NCI-H128 (cell line): ENCODE measurements at regions not wholly inside any gene's neighbourhood (a gene's known extent, or its start where the extent isn't known, plus 50 kb on each side); places are given as distances from the start of the nearest gene placed in this dataset.

Experiments
- DNase-seq: peaks from one replicate; lab custom pipeline; 2025; ENCODE audit not compliant: unreplicated experiment; lab: John Stamatoyannopoulos, UW

GRCh38 chr2:147649998-147650397 is 194.8 kb upstream of the ACVR2A start:
- no peak for DNase-seq

GRCh38 chr2:147649286-147649685 is 195.5 kb upstream of the ACVR2A start:
- DNase-seq = no peak

- DNase-seq = no peak
Measured at GRCh38 chr2:147648471-147648870, 196.4 kb upstream of the ACVR2A start.

GRCh38 chr2:147647816-147648215 is 197.0 kb upstream of the ACVR2A start:
- no peak for DNase-seq

GRCh38 chr2:147646818-147647468 is 197.9 kb upstream of the ACVR2A start:
- no peak for DNase-seq

- DNase-seq = no peak
Measured at GRCh38 chr2:147644491-147644890, 200.3 kb upstream of the ACVR2A start.

- DNase-seq = no peak
Measured at GRCh38 chr2:147642765-147643164, 202.1 kb upstream of the ACVR2A start.

DNA sequence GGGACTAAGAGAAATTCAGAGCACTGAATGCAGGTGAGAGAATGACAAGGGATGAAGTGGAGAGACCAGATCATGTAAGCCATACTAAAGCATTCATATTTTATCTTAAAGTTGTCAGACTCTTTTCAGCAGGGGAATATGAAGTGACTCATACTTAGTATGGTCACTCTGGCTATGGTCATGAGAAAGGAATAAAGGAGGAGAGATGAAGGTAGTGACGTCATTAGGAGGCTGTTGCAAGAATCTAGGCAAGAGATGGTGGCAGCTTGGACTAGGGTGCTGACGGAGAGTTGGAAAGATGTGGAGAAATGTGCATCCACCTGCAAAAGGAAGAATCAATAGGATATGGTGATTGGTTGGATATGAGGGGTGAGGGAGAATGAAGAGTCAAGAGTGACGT is 203.2 kb upstream of the ACVR2A start:
- no peak for DNase-seq

- no peak for DNase-seq
Measured at GRCh38 chr2:147639891-147640290, 204.9 kb upstream of the ACVR2A start.

DNA sequence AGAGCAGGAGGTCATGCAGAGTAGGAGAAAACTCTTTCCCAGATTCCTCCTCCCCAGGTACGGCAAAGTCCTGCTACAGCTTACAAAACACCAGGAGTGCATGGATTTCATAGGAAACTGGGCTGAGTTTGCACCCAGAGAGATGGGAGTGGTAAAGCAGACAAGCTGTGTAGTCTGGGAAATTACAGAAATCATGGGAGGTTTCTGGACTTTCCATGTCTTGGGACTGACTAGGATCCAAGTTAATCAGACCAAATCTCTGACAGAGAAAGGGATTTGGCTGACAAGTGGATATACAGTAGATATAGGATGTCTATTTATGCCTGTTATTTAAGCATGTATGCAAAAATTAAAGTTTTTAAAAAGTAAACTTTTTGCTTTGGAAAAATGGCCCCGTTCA is 205.4 kb upstream of the ACVR2A start:
- DNase-seq = no peak

GRCh38 chr2:147636886-147637285 is 207.9 kb upstream of the ACVR2A start:
- no peak for DNase-seq

- no peak for DNase-seq
Measured at GRCh38 chr2:147636238-147636882, 208.5 kb upstream of the ACVR2A start.

DNA sequence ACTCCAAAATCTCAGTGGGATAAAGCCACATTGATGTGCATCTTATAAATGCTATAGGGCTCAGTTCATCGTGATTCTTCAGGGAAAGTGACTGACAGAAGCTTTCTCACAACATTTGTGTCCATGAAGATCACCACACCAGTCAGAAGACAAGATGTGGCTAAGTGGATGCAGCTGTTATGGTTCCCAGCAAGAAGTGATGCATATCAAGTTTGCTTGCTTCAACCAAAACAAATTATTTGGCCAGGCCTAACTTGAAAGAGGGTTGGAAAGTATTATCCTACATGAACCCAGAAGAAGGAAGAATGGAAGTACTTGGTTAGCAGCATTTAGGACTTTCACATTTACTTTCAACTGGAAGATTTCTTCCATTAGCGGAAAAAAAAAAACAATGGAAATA is 210.0 kb upstream of the ACVR2A start:
- DNase-seq = no peak

DNA sequence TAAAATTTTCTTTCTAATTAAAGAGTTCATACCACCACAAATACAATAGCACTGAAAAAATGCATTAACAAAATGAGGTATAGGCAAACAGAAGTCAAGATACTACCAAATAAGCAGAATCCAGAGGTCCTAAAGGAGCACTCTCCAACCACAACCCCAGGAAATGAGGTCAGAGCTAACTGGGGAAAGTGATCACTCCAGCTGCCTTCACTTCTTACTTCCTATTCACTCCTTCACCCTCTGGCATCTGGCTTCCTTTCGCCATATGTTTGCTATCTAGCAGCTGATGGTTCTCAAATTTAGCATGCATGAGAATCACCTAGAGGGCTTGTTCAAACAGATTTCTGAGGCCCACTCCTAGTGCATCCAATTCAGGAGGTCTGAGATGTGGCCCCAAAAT is 212.6 kb upstream of the ACVR2A start:
- DNase-seq = no peak

GRCh38 chr2:147631294-147631693 is 213.5 kb upstream of the ACVR2A start:
- no peak for DNase-seq

DNA sequence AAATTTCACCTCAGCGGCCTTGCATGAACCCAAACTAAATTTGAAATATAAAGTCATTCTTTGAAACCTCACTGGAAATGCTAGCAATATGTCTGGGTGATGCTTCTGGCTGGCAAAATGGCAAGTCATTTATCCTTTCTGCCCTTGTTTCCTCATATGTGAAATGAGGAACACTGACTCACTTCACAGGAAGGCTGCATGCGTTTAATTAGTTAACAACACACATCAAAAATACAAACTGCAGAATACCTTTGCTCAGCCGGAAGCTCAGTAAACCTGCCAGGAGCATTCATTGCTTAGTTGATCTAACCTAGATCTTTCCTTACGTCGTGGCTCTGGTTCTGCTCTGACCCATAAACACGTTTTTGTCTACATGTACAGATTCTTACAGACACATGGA is 214.2 kb upstream of the ACVR2A start:
- DNase-seq = no peak

DNA sequence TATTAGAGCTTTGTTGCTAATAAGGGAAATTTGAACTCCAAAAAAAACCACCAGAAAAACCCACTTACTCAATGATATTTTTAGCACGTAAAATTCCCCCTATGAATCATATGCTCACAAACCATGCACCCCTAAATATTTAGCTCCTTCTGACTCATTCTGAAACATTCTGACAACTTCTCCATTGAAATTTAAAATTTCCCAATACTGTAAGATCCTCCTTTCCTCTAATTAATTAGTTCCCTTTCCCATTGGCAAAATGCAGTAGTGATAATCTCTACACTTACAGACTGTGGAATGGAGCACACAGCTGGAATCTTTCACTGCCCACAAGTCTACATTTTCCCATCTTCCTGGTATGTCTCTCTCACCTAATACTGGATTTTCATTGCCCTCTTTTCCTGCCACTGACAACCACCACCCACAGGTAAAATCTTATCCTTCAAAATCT is 215.8 kb upstream of the ACVR2A start:
- DNase-seq = no peak

- no peak for DNase-seq
Measured at GRCh38 chr2:147623328-147623727, 221.5 kb upstream of the ACVR2A start.

- DNase-seq = no peak
Measured at GRCh38 chr2:147621656-147622197, 223.1 kb upstream of the ACVR2A start.

GRCh38 chr2:147619808-147620207 is 225.0 kb upstream of the ACVR2A start:
- DNase-seq = no peak

DNA sequence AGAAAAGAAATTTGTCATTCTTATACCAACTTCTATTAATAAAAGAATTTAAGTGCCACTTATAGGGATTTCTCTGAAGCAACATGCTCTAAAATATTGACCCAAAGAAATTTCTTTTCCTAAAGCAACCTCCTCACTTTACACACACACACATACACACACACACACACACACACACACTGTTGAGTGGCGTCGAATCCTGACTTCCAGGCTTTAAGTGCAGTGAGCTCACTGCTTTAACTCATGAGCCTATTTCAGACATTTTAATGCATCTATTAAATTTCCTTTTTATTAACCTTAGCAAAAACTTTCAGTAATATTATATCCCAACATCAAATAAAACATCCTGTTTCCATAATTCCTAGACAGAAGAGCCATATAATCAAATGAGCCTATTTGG is 229.1 kb upstream of the ACVR2A start:
- DNase-seq = no peak

DNA sequence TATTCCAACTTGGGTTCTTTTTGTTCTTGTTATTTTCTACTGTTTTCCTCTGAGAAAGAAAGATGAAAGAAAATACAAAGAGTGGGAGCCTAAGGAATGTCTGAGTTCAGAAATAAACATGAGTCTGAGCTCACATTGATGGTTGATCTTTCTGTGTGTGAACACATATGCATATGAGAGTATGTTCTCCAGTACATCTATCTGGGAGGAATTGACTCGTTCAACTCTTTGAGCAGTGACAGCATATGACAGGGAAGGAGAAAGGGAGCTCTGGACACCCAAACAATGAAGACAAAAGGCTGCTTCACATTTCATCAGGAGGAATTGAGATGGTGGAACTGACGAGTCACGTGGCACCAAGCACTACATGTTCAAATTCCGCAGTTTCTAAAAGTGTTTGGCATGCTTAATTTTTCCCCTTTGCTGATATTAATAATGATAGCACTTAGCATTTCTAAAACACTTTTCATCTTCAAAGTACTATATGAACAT is 229.8 kb upstream of the ACVR2A start:
- DNase-seq = no peak
